RWPE1 (cell line): ENCODE measurements at regions not wholly inside any gene's neighbourhood (a gene's known extent, or its start where the extent isn't known, plus 50 kb on each side); places are given as distances from the start of the nearest gene placed in this dataset.

Source experiments
- CTCF ChIA-PET: fragments of 350-600 bp; sonication (Branson Sonifier 250); formaldehyde crosslinking; extraction: SDS; loops from one replicate; lab custom pipeline; 2021; lab: Yijun Ruan, JAX
- POLR2A ChIA-PET: fragments of 400-600 bp; formaldehyde crosslinking; extraction: SDS; loops from one replicate; lab custom pipeline; 2020; ENCODE audit warnings: antibody characterized with exemption; ENCODE audit not compliant: low non-redundant PET; lab: Yijun Ruan, JAX
- DNase-seq: peaks from one replicate; pipeline ENCODE4 v3.0.0; 2012; ENCODE audit warnings: low spot score
- H3K27ac ChIP-seq: fragments of 450-650 bp; 2 replicates; pipeline ENCODE4 v1.5.1; 2017
- CTCF ChIP-seq: fragments of 450-650 bp; conservative IDR thresholded peaks from 2 replicates; pipeline ENCODE4 v1.5.1; 2017; ENCODE audit warnings: low read depth, mild to moderate bottlenecking

- DNase-seq: no peak
- POLR2A ChIA-PET: no interaction called here
- CTCF ChIA-PET: no interaction called here
- no peak overlapping the region for H3K27ac ChIP-seq
- TF ChIP-seq CTCF: no peak
Measured at GRCh38 chr22:48715511-48715910, 1112.2 kb downstream of the BRD1 start.

GRCh38 chr22:48714231-48714630 lies 1113.4 kb downstream of the BRD1 start:
- DNase-seq: no peak
- no peak overlapping the region for H3K27ac ChIP-seq
- POLR2A ChIA-PET: no interaction called here
- CTCF ChIA-PET: no interaction called here
- no peak for TF ChIP-seq CTCF

GRCh38 chr22:48713272-48714205 lies 1114.1 kb downstream of the BRD1 start:
- no peak for DNase-seq
- CTCF ChIA-PET: no interaction called here
- H3K27ac ChIP-seq: no peak overlapping the region
- POLR2A ChIA-PET: no interaction called here
- TF ChIP-seq CTCF: no peak

GRCh38 chr22:48712558-48713271 lies 1115.0 kb downstream of the BRD1 start:
- no peak overlapping the region for H3K27ac ChIP-seq
- ChIA-PET POLR2A (no interaction called here), CTCF (no interaction called here)
- no peak for DNase-seq
- TF ChIP-seq CTCF: no peak

- DNase-seq: no peak
- ChIA-PET POLR2A (no interaction called here), CTCF (no interaction called here)
- TF ChIP-seq CTCF: no peak
- H3K27ac ChIP-seq: no peak overlapping the region
Measured at GRCh38 chr22:48711669-48712068, 1116.0 kb downstream of the BRD1 start.

GRCh38 chr22:48711031-48711431 lies 1116.6 kb downstream of the BRD1 start:
- CTCF ChIA-PET: no interaction called here
- POLR2A ChIA-PET: no interaction called here
- no peak for TF ChIP-seq CTCF
- H3K27ac ChIP-seq: no peak overlapping the region
- no peak for DNase-seq
